ENCODE measurements at regions not wholly inside any gene's neighbourhood (a gene's known extent, or its start where the extent isn't known, plus 50 kb on each side); places are given as distances from the start of the nearest gene placed in this dataset.
"Not testable (repeated sequence)": the region's sequence is repeated elsewhere in the genome, so short reads cannot be mapped to it uniquely, and the experiment has no call there.

DNA sequence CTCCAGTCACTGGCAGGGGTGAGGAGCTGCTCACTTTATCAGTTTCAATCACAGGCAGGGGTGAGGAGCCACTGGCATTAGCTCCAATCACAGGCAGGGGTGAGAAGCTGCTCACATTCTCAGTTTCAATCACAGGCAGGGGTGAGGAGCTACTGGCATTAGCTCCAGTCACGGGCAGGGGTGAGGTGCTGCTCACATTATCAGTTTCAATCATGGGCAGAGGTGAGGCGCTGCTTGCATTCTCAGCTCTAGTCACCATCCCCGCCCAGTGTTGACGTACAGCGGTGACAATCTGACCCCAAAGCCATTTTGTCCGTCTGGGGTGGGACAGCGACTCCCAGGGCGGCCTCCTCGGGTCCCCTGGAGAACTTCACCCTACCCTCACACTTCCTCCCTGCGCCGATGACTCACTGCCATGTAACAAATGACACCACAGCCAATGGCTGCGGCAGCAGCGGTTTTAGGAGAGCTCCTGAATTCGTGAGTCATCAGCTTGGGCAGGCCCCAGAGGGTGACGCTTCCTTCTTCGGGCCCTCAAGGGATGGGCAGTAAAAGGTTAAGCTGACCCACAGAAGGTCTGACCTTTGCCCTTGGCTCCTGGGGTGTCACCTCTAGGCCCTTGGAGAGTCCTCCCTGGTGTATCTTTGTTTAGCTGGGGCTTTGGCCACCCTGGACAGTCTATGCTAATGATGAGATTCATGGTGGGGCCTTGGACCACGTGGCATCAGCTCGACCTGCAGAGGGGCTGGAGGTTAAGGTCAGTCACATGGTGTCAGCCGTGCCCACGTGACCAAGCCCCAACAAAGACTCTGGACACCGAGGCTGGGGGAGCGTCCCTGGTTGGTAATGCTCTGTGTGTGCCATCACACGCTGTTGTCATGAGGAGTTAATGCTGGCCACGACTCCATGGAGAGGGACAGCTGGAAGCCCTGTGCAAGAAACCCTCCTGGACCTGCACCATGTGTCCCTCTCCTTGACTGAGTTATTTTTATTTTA, 171.7 kb downstream of the C16orf95 start:
- DNase-seq = no peak

DNA sequence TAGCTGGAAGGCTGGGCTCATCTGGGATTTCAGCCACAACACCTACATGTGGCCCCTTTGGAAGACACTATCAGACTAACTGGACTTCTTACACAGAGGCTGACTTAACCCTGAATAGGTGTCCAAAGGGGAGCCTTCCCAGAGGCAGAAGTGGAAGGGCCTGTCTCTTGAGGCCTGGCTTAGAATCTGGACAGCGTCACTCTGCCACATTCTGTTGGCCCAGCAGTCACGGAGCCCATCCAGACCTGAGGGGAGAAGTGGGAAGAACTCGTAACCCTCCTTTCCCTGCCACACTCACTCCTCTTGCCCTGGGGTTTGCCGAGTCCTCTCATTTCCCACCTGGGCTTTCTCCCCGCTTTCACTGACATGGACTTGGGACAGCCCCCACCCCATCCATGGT, 170.5 kb downstream of the C16orf95 start:
- DNase-seq = no peak

DNA sequence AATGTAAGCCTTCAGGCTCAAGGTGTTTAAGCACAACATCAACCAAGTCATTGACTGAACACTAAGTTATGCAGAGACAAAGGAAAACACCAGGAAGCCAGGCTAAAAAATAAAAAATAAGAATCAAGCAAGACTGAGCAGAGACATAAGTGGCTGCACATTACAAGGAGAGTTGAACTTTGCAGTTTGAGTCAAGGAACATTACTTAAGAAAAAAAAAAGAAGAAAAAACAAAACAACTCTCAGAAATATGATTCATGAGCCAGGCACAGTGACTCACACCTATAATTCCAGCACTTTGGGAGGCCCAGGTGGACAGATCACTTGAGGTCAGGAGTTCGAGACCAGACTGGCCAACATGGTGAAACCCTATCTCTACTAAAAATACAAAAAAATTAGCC, 168.1 kb downstream of the C16orf95 start:
- DNase-seq = no peak

DNA sequence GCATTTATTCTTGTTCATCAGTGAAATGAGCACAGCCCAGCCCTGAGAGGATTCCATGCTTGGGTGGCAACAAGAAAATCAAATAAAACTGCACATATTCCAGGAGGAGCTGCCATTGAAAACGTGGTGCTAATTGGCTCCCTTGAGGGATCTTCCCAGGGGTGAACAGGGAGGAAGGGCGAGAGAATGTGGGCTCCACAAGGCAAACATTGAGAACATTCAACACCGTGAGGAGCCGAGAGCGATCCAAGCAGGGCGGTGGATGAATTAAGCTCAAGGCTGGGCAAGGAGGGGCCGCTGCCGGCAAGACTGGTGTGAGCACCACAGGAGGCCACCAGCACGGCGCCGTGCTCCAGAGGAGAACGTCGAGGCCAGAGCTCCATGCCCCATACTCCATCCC, 166.9 kb downstream of the C16orf95 start:
- DNase-seq = no peak

DNA sequence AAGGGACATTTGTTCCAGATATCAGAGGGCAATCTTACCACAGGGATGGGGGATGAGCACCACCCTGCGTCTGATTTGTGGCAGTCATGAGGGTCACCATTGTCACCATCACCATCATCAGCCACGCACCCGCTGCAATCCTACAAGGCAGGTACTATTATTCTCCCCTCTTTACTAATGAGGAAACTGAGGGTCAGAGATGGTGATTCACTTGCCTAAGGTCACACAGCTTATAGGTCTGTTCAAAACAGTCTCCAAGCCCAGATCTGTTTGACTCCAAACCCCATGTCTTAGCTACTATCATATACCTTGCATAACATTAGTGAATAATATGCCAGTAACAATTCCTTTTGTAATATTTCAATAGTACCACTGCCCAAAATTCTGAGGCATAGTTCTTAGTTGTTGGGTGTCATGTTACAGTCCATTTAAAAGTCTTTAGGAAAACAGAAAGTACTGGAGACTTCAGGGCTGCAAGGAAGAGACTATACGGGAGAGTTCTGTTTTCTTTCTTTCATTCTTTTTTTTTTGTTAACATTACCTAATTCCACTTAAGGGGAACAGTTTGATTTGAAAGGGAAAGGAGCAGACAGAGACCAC, 166.4 kb downstream of the C16orf95 start:
- no peak for DNase-seq

DNA sequence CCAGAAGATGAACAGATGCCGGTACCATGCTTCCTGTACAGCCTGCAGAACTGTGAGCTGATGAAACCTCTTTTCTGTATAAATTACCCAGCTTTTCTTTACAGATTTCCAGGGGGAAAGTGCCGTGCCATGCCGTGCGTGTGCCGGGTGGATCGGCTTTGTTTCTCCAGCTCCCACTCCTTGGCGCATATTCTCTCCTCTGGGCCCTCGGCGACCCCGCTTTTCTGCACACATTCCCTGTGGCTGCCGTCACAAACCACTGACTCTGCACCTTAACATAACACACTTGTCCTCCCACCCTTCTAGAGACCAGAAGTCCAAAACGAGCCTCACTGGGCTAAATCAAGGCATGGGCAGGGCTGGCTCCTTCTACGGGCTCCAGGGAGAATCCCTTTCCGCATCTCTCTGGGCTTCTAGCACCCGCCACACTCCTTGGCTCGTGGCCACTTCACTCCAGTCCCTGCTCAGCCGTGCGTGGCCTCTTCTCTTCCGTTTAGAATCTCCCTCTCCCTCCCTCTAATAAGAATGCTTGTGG, 164.9 kb downstream of the C16orf95 start:
- DNase-seq = no peak

DNA sequence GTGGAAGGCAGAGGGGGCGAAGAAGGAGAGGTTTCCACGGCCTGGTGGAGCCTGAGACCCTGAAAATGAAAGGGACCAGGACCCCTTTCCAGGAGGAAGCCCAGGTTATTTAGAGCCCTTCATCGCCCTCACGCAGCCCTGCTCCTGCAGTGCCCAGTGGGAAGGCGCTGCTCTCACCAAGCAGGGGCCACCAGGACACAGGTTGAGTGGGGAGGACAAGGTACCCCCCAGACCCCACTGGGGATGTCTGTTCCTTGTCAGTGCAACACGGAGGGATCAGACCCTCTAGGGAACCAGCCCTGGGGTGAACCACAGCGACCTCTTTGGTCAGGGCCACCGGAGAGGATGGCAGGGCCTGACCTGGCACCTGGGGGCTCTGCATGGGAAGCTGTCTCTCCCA, 163.9 kb downstream of the C16orf95 start:
- DNase-seq = no peak

DNA sequence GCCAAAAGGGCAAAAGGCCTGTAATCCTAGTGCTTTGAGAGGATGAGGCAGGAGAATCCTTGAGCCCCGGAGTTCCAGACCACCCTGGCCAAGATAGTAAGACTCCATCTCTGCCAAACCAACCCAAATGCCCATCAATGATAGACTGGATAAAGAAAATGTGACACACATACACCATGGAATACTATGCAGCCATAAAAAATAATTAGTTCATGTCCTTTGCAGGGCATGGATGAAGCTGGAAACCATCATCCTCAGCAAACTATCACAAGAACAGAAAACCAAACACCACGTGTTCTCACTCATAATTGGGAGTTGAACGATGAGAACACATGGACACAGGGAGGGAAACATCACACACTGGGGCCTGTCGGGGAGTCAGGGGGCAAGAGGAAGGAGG, 161.9 kb downstream of the C16orf95 start:
- not testable (repeated sequence) for DNase-seq

DNA sequence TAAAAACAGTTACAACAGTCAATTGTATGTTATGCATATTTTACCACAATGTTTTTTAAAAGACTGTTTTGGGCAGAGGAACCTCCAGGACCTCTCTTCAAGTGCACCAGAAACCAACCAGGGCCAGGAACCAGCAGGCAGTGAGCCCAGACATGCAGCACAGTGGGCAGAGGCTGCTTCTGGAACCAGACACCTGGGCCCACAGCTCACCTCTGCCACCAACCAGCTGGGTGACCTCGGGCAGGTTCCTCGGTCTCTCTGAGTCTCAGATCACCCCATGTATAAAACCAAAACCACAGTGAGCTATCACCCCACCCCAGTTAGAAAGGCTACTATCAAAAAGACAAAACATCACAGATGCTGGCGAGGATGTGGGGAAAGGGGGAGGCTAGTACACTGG, 161.0 kb downstream of the C16orf95 start:
- no peak for DNase-seq

DNA sequence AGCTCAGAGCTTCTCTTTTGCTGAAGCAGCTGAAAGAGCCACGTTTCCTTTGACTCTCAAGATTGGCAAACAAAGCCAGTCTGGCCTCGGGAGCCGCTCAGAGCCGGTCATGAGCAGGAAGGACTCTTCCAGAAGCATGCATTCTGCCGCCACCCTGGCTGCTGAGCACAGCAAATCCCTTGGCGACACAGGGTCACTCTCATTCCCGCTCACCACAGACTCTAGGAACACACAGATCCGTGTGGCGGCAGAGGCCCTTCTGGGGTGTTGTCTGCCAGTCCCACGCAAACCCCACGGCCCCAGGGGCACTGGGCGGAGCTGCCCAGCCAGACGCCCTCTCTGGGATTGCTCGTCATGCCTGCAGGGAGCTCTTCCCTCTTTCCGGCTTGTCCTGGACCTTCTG, 157.0 kb downstream of the C16orf95 start:
- DNase-seq = no peak

DNA sequence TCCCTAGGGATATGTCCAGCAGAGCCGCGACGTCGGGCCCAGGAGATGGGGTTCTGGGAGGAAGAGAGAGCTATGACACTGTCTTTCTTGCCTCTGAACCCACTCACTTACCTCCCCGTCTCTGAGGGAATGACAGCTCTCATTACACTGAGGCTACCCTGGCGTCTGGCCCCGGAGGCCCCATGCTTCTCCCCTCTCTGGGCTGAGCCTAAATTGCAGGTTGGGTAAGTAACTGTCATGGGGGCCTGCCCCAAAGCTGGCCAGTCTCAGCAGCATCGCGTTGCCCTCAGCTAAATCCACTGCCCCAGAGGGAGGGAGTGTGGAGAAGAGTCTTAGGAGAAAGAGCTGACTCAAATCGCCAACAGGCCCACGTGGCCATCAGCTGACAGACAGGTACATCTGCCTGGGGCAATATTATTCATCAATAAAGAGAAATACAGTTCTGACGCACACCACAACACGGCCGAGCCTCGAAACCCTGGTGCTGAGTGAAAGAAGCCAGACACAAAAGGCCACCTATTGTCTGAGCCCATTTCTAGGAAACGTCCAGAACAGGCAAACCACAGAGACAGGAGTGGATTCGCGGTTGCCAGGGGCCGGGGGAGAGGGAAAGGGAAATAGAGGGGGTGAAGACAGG, 156.4 kb downstream of the C16orf95 start:
- DNase-seq = no peak

DNA sequence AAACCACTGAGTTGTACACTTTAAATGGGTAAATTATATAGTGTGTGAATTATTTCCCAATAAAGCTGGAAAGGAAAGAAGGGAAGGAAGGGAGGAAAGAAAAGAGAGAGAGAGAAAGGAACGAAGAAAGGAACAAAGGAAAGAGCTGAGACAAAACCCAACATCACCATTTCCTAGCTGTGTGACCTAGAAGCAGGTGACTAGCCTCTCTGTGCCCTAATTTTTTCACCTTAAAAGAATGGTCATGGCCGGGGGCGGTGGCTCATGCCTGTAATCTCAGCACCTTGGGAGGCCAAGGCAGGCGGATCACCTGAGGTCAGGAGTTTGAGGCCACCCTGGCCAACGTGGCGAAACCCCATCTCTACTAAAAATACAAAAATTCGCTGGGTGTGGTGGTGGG, 155.8 kb downstream of the C16orf95 start:
- not testable (repeated sequence) for DNase-seq

DNA sequence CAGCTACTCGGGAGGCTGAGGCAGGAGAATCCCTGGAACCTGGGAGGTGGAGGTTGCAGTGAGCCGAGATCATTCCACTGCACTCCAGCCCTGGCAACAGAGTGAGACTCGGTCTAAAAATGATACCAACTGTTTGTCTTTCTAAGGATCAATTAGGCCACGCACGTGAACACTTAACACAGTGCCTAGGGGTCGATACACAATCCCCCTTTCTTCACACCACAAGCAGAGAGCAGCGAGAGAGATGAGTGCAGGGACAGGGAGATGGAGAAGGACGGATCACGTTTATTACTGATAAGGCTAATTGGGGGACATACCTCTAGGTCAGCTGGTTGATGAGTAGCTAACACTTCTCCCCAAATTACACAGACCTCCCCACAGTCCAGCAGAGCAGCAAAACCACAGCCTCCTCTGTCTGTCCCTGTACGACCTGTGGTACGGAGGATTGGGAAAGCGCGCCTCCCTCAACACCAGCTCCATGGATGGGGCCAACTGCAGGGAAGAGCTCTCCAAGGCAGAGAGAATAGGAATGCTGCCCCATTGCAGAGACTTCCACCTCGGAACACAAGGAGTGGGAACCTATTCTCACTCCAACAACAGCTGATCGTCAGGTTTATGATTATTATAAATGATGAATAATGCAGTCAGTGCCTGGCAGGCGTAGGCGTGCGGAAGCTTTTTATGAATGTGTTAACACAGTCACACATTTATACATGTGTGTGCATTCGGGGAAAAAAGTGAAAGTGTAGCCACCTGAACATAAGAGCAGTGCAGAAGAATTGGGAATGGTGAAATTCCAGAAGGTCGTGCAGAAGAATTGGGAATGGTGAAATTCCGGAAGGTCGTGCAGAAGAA, 155.1 kb downstream of the C16orf95 start:
- DNase-seq = no peak

DNA sequence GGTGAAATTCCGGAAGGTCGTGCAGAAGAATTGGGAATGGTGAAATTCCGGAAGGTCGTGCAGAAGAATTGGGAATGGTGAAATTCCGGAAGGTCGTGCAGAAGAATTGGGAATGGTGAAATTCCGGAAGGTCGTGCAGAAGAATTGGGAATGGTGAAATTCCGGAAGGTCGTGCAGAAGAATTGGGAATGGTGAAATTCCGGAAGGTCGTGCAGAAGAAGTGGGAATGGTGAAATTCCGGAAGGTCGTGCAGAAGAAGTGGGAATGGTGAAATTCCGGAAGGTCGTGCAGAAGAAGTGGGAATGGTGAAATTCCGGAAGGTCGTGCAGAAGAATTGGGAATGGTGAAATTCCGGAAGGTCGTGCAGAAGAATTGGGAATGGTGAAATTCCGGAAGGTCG, 154.4 kb downstream of the C16orf95 start:
- DNase-seq = not testable (repeated sequence)

DNA sequence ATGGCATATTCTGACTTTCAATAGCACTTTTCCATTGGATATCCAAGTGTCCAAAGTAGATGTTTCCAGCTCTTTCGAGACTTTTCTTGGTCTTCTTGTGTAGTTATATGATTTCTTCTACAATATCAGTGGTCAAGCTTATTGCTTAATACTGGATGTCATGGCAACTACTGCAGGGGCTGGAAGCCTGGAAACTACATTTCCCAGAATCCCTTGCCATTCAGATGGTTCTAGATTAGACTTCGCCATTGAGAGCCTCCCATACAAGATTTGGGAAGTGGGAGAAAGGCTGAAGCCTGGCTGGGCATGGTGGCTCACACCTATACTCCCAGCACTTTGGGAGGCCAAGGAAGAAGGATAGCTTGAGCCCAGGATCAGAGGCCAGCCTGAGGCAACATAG, 153.6 kb downstream of the C16orf95 start:
- DNase-seq = no peak

DNA sequence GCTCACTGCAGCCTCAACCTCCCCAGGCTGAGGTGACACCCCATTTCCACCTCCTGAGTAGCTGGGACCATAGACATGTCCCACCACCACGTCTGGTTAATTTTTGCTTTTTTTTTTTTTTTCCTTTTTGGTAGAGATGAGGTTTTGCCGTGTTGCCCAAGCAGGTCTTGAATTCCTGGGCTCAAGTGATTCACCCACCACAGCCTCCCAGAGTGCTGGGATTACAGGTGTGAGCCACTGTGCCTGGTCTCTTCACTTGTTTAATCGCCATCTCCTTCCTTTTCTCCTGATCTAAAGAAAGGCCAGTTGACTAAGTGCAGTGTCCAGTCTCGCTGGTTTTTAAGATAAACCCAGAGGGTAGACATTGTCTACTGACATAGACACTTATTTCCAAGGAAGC, 152.0 kb downstream of the C16orf95 start:
- DNase-seq = no peak

DNA sequence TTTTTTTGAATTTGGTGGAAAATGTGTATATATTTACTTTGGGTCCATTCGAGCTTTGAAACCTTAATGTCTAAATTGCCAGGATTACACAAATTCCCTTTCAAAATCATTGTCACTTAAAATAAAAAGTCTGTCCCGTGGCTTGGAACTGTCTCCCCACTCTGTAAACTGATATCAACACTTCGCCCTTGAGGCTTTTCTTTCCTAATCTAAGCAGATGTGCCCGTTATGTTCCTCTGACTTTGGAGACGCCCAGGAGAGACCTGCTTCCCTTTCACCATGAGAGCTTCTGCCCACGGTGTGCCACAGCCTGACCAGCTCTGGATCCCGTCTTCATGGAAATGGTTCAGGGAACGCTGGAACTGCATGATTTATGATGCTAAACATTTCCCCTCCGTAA, 151.3 kb downstream of the C16orf95 start:
- no peak for DNase-seq

DNA sequence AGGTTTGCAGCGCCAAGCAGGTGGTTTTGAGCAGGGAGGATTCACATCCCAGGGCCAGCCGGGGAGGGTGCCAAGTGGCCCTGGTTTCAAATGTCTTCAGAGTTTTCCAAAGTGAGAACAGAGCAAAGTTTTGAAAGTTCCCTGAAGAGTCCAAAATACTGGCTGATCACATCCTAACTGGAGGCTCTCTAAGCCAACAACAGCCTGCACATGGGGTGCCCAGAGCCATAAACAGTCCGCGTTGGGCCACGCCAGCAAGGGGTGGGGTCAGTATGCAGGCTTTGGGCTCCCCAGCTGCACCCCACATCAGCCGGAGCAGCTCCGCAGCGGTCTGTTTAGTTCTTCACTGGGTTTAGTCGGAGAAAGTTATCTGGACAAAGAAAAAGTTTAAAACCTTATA, 150.9 kb downstream of the C16orf95 start:
- DNase-seq = no peak

DNA sequence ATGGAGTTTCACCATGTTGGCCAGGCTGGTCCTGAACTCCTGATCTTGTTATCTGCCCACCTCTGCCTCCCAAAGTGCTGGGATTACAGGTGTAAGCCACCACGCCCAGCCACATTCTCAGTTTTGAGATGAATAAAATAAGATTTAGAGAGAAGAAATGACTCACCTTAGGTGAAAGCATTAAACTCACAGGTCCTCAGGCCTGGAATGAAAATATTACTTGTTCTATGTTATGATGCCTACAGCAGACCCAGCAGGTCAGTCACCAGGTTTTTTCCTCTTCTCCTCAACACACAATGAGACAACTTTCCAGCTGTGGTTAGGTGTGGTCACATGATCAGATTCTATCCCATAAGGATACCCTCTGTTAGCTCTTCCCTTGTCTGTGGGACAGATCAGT, 150.3 kb downstream of the C16orf95 start:
- DNase-seq = no peak

DNA sequence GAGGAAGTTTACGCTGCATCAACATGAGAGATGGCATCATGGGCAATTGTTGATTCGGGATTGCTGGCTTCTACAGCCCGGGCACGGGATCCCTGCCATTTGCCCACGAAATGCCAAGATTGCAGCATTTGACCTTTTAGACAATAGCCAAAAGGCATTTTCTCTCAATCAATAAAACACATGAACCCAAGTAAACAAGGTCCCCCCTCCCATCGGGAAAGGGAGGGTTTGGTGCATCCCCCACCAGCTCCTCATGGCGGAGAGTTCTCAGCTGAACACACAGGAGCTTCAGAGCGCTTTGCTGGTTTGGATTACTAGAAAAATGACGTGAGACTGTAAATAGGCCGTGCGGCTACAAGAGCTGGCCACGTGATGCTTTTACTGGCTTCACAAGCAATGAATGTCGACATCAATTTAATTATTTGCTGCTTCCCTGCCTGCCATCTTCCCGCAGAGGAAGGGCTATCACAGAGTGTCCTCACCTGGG, 147.6 kb downstream of the C16orf95 start:
- DNase-seq = no peak

DNA sequence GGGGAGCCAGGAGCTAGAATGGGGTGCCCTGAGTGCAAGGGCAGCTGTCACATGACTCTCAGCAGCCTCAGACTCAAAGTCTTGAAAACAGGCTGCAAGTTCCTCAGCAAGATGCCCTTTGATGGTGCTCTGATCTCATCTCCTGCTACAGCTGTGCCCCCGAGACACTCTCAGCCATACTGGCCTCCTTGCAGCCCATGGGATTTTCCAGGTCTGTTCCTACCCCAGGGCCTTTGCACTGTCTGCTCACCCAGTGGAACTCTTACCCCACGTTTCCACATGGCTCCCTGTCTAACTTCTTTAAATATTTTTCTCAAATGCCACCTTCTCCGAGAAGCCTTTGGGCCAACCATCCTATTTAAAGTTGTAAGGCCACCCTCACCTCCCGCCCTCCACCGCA, 146.9 kb downstream of the C16orf95 start:
- no peak for DNase-seq

DNA sequence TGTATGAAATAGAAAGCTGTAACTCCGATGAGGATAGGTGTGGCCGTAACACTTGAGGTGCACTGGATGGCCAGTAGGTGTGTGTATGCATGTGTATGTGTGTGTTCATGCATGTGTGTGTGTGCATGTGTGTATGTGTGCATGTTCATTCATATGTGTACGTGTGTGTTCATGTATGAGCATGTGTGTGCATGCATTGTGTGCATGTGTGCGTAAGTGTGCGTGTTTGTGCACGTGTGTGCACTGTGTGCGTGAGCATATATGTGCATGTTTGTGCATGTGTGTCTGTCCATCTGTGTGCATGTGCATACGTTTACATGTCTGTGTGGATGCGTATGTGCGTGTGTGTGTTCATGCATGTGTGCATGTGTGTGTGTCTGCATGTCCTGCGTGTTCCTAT, 145.5 kb downstream of the C16orf95 start:
- no peak for DNase-seq

DNA sequence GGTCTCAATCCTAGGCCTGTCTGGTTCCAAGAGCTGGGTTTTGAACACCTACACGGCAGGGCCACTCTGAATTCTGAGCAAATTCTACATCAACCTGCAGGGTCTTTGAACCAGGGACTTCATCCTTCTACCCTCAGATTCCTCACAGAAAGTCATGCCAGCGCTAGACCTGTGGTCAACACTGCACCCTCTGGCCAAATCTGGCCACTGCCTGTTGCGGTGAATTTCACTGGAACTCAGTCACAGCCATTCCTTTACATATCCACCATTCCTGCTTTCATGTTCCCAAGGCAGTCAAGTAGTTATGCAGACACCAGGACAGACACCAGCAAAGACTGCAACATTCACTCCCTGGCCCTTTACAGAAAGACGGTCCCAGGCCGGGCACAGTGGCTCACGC, 144.6 kb downstream of the C16orf95 start:
- no peak for DNase-seq

Measured in NCI-H510A treated with DMSO at 0.1 percent for 48 hours (cell line).